HEK293T (cell line): ENCODE measurements at regions not wholly inside any gene's neighbourhood (a gene's known extent, or its start where the extent isn't known, plus 50 kb on each side); places are given as distances from the start of the nearest gene placed in this dataset.

Source experiments
- BHLHE40 ChIP-seq: fragments of 450-650 bp; IDR thresholded peaks from 2 replicates; pipeline ENCODE4 v1.6.1; 2016; ENCODE audit warnings: mild to moderate bottlenecking, moderate library complexity, borderline replicate concordance
- FOXA1 ChIP-seq: fragments of 450-650 bp; IDR thresholded peaks from 2 replicates; pipeline ENCODE4 v1.6.1; 2016; ENCODE audit warnings: mild to moderate bottlenecking
- FOXK2 ChIP-seq: fragments of 450-650 bp; IDR thresholded peaks from 2 replicates; pipeline ENCODE4 v1.6.1; 2016; ENCODE audit warnings: mild to moderate bottlenecking
- PKNOX1 ChIP-seq: fragments of 450-650 bp; IDR thresholded peaks from 2 replicates; pipeline ENCODE4 v1.6.1; 2016
- SP1 ChIP-seq: fragments of 450-650 bp; IDR thresholded peaks from 2 replicates; pipeline ENCODE4 v1.6.1; 2017
- SUZ12 ChIP-seq: fragments of 450-650 bp; IDR thresholded peaks from 2 replicates; pipeline ENCODE4 v1.6.1; 2016; ENCODE audit warnings: mild to moderate bottlenecking
- TARDBP ChIP-seq: fragments of 450-650 bp; IDR thresholded peaks from 2 replicates; pipeline ENCODE4 v1.6.1; 2016

- TF ChIP-seq SP1: no peak
- TF ChIP-seq BHLHE40: no peak
- TF ChIP-seq FOXK2: no peak
- no peak for TF ChIP-seq SUZ12
- TF ChIP-seq PKNOX1: no peak
- TF ChIP-seq TARDBP: no peak
- no peak for TF ChIP-seq FOXA1
Observed at GRCh38 chr2:65782996-65783650, 350.7 kb upstream of the SPRED2 start.
